Pancreas (tissue), 10 donors: ENCODE measurements at regions not wholly inside any gene's neighbourhood (a gene's known extent, or its start where the extent isn't known, plus 50 kb on each side); places are given as distances from the start of the nearest gene placed in this dataset.

Source experiments
- ATAC-seq, 4 donors: fragments of 200-7000 bp; cut with Tn5 transposase; one replicate each; pipeline versions ENCODE4 v1.8.0 to v1.9.1; 2020; ENCODE audit warnings: mild to moderate bottlenecking in 4 of 4, moderate library complexity in 4 of 4
- DNase-seq, 6 donors: peaks; one replicate each; pipeline ENCODE4 v3.0.0-alpha.2; 2020
- FAIRE-seq: peaks from 2 replicates; lab custom pipeline; 2012; peaks lifted over from hg19 to GRCh38; lab: Jason Lieb, UNC
- H3K27ac ChIP-seq, 4 donors: fragments of 200-600 bp; sonication (generic); 1 replicate in 3 of 4; 2 replicates in 1 of 4; pipeline versions ENCODE4 v1.5.0 to v1.8.0; 2020
- H3K27me3 ChIP-seq, 4 donors: fragments of 200-600 bp; one replicate each; pipeline ENCODE4 v1.8.0; 2021
- H3K36me3 ChIP-seq, 3 donors: fragments of 200-600 bp; sonication (generic) in 1 of 3; one replicate each; pipeline versions ENCODE4 v1.5.0 to v1.8.0; 2020 to 2021
- H3K4me1 ChIP-seq, 3 donors: fragments of 200-600 bp; one replicate each; pipeline ENCODE4 v1.8.0; 2021
- H3K4me3 ChIP-seq, 4 donors: fragments of 200-600 bp; sonication (generic) in 2 of 4; one replicate each; pipeline versions ENCODE4 v1.5.0 to v1.8.0; 2020 to 2021
- H3K9me3 ChIP-seq, 4 donors: fragments of 200-600 bp; one replicate each; pipeline ENCODE4 v1.8.0; 2021
- CTCF ChIP-seq, 4 donors: fragments of 200-600 bp; sonication (generic) in 3 of 4; IDR thresholded peaks; one replicate each; pipeline versions ENCODE4 v1.5.0 to v1.8.0; 2021; ENCODE audit warnings: antibody characterized with exemption in 4 of 4
- WGBS, 2 donors: extraction: QIAGEN DNeasy Blood & Tissue Kit; methylation state at CpG; one replicate each; pipeline ENCODE4 v1.1.7; 2013; 5-methylcytosine and 5-hydroxymethylcytosine counted together
- intact Hi-C, 3 donors: fragments of 100-400 bp; cut with DNase I; formaldehyde crosslinking; loops; one replicate each; pipeline versions ENCODE4 v1.11.1 to v1.14.2; 2022
- donor health status: healthy with polysubstance abuse.
- donor health status: DM: no; HTN: no; CAD: no; lungs with moderate emphysema.
- donor health status: DM: no; HTN: no; CAD: no.
- donor health status: control.
- donor health status: control.
- donor health status: Bipolar disorder and iron deficiency.
- donor health status: DM: yes; HTN: yes; CAD: no.
- donor health status: DM: no; HTN: no; CAD: no.
- donor health status: DM: no; HTN: no; CAD: no.
- donor health status: DM: yes; HTN: yes; CAD: no.

GRCh38 chr6:148674306-148674705 is 72.5 kb upstream of the UST start:
- H3K4me3 ChIP-seq = no peak overlapping the region
- no peaks in the 10 kb centered on the region for H3K27me3 ChIP-seq
- no peak for FAIRE-seq
- no peaks in the 10 kb centered on the region for H3K36me3 ChIP-seq
- no peak for TF ChIP-seq CTCF (IDR thresholded peaks at IDR 0.05)
- no peak for ATAC-seq
- 91 to 92% methylated on average over 1 of the region's 1 CpG for WGBS, 2 donors
- intact Hi-C loops = no loop called here
- DNase-seq = no peak
- no peaks in the 10 kb centered on the region for H3K4me1 ChIP-seq
- no peak overlapping the region for H3K27ac ChIP-seq
- H3K9me3 ChIP-seq = no peaks in the 10 kb centered on the region

- WGBS, 2 donors = 76 to 81% methylated on average over 8 of the region's 8 CpGs
- intact Hi-C loops = no loop called here
- Histone ChIP-seq H3K9me3 (no peaks in the 10 kb centered on the region), H3K4me3 (no peak overlapping the region), H3K27me3 (no peaks in the 10 kb centered on the region), H3K27ac (no peak overlapping the region), H3K36me3 (no peaks in the 10 kb centered on the region), H3K4me1 (no peaks in the 10 kb centered on the region)
- DNase-seq (no peak), FAIRE-seq (no peak), ATAC-seq (peak in 1 of 4 donors; percentile 26)
- TF ChIP-seq CTCF (IDR thresholded peaks at IDR 0.05) = no peak
These were observed 69.0 kb upstream of the UST start for GRCh38 chr6:148677594-148678476.

GRCh38 chr6:148678682-148679081 is 68.1 kb upstream of the UST start:
- Histone ChIP-seq H3K9me3 (no peaks in the 10 kb centered on the region), H3K27ac (no peak overlapping the region), H3K36me3 (no peaks in the 10 kb centered on the region), H3K4me3 (no peak overlapping the region), H3K27me3 (no peaks in the 10 kb centered on the region), H3K4me1 (no peaks in the 10 kb centered on the region)
- FAIRE-seq (no peak), DNase-seq (no peak), ATAC-seq (no peak)
- intact Hi-C loops = no loop called here
- WGBS, 2 donors = 87 to 92% methylated on average over 4 of the region's 4 CpGs
- no peak for TF ChIP-seq CTCF (IDR thresholded peaks at IDR 0.05)

GRCh38 chr6:148681666-148682065 is 65.2 kb upstream of the UST start:
- TF ChIP-seq CTCF (IDR thresholded peaks at IDR 0.05) = no peak
- no peak for FAIRE-seq
- no peak for DNase-seq
- 68 to 90% methylated on average over 1 of the region's 1 CpG for WGBS, 2 donors
- no peak overlapping the region for H3K4me3 ChIP-seq
- ATAC-seq = no peak
- H3K4me1 ChIP-seq = no peaks in the 10 kb centered on the region
- no peak overlapping the region for H3K27ac ChIP-seq
- no peaks in the 10 kb centered on the region for H3K36me3 ChIP-seq
- no peaks in the 10 kb centered on the region for H3K9me3 ChIP-seq
- H3K27me3 ChIP-seq = no peaks in the 10 kb centered on the region
- intact Hi-C loops = no loop called here

- H3K36me3 ChIP-seq = no peaks in the 10 kb centered on the region
- WGBS, 2 donors = 81 to 82% methylated on average over 14 of the region's 14 CpGs
- FAIRE-seq (no peak), ATAC-seq (no peak), DNase-seq (no peak)
- no peak for TF ChIP-seq CTCF (IDR thresholded peaks at IDR 0.05)
- no peak overlapping the region for H3K27ac ChIP-seq
- intact Hi-C loops = no loop called here
- H3K9me3 ChIP-seq = no peaks in the 10 kb centered on the region
- no peaks in the 10 kb centered on the region for H3K27me3 ChIP-seq
- H3K4me3 ChIP-seq = no peak overlapping the region
- no peaks in the 10 kb centered on the region for H3K4me1 ChIP-seq
These were observed 64.6 kb upstream of the UST start for GRCh38 chr6:148682252-148682651.
